Activated T-cell treated with anti-CD3 and anti-CD28 coated beads, Interleukin-2, amount 50 U/mL, for 1 hour (primary cell): ENCODE measurements at regions not wholly inside any gene's neighbourhood (a gene's known extent, or its start where the extent isn't known, plus 50 kb on each side); places are given as distances from the start of the nearest gene placed in this dataset.
"Not testable (repeated sequence)": the region's sequence is repeated elsewhere in the genome, so short reads cannot be mapped to it uniquely, and the experiment has no call there.

ENCODE experiments used
- DNase-seq: peaks from one replicate; pipeline ENCODE4 v3.0.0-alpha.2; 2020

DNA sequence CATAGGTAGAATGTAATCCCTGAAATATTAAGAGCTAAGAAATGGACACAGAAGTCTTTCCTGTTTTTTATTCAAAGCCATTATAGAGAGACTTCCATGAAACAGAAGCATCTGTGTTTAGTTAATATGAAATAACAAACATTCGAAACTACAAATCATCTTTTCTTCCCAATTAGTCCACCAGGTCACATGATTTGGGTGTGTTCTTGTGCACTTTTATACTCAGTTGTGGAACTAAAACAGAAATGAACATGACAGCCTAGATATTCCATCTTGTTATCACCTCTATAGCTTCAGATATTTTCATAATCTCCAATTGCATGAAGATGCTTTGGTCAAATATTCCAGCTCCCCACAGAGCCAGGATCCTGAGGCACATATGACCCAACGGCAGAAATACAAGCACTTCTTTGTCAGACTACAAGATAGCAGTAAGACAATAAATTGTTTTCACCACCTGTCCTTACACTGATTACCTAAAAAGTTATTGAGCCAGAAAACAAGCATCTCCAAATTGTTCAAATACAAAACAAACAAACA lies 116.8 kb upstream of the BEND6 start:
- no peak for DNase-seq

DNA sequence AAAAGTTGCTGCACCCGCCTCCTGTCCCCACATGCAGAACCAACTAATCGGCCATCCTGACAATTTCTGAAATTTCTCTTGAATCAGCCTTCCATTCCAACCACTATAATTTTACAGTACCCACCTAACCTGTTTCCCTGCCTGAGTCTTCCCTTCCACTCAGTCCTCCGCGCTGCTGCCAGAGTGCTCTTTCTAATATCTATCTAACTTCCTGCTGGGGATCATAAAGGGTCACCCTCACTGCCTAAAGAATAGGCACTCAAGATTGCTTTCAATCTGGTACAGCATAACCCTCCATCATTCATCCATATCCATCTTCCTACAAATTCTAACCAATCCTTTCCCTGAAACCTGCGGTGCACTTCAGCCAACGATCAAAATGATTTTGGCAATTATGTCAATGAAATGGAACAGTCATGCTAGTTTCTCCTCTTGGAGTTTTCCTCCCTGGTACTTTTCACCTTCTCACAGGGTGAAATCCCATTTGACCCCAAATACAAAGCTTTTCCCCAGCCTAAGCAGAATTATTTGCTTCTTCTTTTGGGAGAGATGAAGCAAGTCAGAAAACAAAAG lies 117.5 kb upstream of the BEND6 start:
- DNase-seq = no peak

DNA sequence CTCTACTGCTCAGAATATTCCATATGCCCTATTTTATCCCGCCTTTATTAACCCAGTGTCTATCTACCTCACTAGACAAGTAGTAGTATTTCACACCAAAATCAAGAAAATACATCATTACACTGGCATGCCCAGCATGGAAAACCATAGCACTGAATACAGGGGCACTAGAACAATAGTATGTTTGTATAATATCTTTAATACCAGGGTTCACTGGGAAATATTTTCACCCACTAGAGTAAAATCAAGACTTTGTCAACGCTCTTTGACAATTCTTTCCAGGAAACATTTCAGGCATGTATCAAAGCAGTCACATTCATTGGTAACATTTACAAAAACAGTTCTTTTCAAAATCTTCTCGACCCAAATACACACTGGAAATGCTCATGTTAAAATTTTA lies 119.3 kb upstream of the BEND6 start:
- no peak for DNase-seq

DNA sequence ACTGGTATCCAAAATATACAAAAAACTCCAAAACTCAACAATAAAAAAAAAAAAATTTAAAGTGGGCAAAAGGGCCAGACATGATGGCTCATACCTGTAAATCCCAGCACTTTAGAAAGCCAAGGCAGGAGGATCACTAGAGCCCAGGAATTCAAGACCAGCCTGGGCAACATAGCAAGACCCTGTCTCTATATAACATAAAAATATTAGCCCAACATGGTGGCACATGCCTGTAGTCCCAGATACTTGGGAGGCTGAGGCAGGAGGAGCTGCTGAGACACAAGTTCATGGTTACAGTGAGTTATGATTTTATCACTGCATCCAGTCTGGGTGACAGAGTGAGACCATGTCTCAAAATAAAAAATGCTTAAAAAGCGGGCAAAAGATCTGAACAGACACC lies 121.0 kb upstream of the BEND6 start:
- no peak for DNase-seq

- no peak for DNase-seq
Observed at GRCh38 chr6:56833127-56833791, 121.6 kb upstream of the BEND6 start.

GRCh38 chr6:56832225-56832624 lies 122.7 kb upstream of the BEND6 start:
- no peak for DNase-seq

DNA sequence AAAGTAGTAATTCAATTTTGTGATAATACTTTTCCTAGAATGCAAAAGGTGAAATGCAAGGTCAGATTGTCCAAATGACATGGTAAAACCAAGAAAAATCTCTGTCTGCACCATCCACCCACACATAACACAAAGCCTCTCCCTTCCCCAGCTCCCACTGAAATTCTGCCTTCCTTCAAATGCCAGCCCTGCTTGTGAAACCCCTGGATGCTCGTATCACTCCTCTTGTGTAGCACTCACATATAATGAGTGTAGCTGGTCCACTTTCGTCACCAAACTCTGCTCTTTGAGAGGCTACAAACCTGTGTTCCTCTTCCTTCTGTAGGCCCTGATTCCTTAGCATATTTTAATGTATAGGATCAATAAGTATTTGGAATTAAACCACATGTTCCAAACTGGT lies 123.6 kb upstream of the BEND6 start:
- no peak for DNase-seq

DNA sequence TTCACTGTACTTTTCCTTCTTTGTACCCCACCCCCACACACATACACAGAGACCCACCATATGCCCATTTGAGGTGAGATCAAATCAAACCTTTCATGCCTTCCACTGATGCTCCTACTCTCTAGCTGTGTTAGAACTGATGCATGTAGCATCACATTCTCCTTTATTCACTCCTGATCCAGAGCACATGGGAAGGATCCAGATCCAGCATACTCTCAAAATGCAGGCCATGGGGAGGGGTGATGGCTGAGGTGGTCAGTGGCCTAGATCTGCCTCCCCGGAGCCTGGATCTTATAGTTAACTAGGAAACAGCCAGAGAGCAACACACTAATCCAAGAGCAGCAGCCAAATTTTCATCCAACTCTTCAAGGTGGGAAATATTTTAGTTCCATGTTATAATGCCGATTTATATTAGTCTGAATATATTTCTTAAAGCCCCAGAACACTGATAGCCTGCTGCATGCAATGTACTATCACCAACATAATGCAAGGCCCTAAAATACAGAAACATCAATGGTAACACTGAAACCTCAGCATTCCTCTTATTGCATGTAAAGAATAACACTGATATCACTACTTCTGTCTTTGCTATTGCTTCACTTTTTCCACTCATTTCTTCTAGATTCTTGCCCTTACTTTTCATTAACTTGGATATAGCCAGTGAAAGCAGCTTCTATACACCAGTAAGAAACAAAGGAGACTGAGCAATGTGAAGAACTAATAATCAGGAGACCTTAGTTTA lies 126.8 kb upstream of the BEND6 start:
- DNase-seq = no peak

GRCh38 chr6:56824431-56824830 lies 130.5 kb upstream of the BEND6 start:
- DNase-seq = not testable (repeated sequence)

DNA sequence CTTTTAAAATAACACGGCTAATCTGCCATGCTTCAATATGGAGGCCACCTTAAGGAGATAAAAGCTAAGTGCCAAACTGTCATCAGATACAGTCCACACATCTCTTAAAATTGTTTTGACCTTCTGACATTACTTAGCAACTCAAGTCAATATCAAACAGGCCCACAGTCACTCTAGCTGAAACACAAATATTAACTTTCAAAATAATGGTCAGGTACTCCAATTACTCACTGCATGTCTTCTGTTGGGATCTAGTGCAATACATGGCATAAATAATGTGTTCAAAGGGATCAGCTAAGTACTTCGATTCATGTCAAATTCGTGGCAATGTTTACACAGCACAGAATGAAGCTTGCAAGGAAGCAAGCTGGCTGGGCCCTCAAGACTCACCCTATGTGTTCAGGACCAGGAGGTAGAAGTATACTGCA lies 133.9 kb upstream of the BEND6 start:
- DNase-seq = no peak

GRCh38 chr6:56820060-56820459 lies 134.8 kb upstream of the BEND6 start:
- no peak for DNase-seq

DNA sequence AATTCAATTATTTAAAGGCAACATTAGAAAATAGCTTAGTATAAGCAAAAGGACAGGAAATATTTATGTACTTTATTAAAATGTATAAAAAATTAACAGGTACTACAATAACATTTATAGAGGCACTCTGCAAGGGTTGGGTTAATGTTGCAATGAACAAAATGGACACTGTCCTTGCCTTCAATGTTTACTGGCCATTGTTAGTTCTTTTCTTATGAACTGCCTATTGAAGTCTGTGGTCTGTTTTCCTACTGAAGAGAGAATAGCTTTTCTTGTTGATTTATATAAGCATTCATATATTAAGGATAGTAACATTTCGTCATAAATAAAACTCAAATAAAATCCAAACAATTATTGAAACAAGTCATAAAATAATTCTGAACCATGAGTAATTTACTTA lies 135.3 kb upstream of the BEND6 start:
- no peak for DNase-seq

- no peak for DNase-seq
Observed at GRCh38 chr6:56816370-56816769, 138.5 kb upstream of the BEND6 start.

DNA sequence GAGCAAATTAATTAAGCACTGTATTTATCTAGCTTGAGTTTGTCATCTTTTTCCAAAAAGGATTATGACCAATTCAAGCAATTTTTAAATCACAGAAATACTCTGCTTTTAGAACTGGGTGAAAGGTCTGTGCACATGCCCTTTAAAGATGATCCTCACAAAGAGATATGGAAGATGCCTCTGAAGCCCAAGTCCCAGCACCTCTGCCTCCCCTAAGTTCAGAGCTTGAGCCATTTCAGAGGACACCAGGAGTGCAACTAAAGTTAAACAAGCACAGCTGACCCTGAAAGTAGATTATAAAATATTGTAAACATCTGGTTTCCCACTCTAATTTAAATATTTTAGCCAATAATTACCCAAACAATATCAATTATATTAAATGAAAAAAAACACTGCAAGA lies 139.5 kb upstream of the BEND6 start:
- DNase-seq = no peak

DNA sequence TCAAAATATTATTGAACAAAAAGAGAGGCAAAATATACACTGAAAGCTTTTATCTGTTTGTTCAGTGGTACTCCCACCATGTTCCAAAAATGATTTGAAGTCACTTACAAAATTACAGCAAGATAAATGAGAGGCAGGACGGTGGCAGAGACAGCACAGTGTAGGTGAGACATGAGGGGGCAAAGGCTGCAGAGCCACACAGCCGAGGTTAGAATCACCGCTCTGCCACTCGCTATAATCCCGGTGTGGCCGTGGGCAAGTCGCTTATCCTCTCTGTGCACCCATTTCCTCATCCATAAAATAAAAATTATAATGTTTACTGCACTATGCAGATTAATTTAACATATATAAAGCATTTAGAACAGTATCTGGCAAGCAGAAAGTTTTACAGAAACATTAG lies 140.1 kb upstream of the BEND6 start:
- DNase-seq = no peak

DNA sequence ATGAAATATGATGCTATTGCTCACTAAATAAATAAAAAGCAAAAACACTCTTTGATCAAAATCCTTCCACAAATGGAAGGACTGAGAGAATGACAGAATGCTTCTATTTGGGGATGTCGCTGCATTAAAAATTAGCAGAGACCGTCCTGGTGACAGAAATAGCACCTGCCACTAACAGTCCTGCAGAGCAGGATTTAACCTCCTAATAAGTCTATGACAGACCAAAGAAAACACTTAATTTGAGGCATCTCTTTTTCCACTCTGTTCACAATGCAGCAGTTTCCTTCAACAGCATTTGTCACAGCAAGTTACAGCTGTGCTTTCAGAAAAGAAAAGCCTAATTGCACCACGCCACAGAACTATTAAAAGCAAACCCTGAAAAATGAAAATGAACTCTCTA lies 140.6 kb upstream of the BEND6 start:
- no peak for DNase-seq

DNA sequence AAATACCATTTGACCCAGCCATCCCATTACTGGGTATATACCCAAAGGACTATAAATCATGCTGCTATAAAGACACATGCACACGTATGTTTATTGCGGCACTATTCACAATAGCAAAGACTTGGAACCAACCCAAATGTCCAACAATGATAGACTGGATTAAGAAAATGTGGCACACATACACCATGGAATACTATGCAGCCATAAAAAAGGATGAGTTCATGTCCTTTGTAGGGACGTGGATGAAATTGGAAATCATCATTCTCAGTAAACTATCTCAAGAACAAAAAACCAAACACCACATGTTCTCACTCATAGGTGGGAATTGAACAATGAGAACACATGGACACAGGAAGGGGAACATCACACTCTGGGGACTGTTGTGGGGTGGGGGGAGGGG lies 142.1 kb upstream of the BEND6 start:
- DNase-seq = not testable (repeated sequence)

GRCh38 chr6:56808871-56809359 lies 146.0 kb upstream of the BEND6 start:
- no peak for DNase-seq

GRCh38 chr6:56807989-56808337 lies 146.9 kb upstream of the BEND6 start:
- no peak for DNase-seq

GRCh38 chr6:56807326-56807988 lies 147.4 kb upstream of the BEND6 start:
- no peak for DNase-seq

- DNase-seq = no peak
Observed at GRCh38 chr6:56806368-56806767, 148.5 kb upstream of the BEND6 start.

- no peak for DNase-seq
Observed at GRCh38 chr6:56804996-56805395, 149.9 kb upstream of the BEND6 start.

- no peak for DNase-seq
Observed at GRCh38 chr6:56803594-56803993, 151.3 kb upstream of the BEND6 start.

DNA sequence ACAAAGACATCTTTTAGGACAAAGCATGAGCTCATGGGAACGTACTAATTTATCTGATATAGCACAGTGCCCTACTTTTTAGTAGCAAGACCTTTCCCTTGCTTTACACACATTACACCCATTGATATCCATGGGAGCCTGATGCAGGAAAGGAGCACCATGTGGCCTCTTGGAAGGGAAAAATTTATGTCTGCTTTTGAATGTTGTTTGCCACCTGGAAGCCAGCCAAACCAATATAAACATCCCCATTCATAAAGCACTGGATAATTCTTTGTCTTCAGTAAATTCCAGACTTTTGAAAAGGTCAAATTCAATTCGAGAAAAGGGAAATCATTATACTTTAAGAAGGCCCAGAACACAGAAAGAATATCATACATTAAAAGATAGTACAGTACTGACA lies 152.3 kb upstream of the BEND6 start:
- DNase-seq = no peak
